Ovary (tissue), 7 donors: ENCODE measurements at regions not wholly inside any gene's neighbourhood (a gene's known extent, or its start where the extent isn't known, plus 50 kb on each side); places are given as distances from the start of the nearest gene placed in this dataset.

Experiments used
- DNase-seq, 5 donors: peaks; one replicate each; pipeline ENCODE4 v3.0.0-alpha.2; 2019 to 2020
- H3K27ac ChIP-seq, 2 donors: fragments of 200-600 bp; one replicate each; pipeline versions ENCODE4 v1.5.1 to v1.8.0; 2019 to 2022
- H3K27me3 ChIP-seq: fragments of 200-600 bp; one replicate; pipeline ENCODE4 v1.8.0; 2022
- H3K36me3 ChIP-seq: fragments of 200-600 bp; sonication (generic); one replicate; pipeline ENCODE4 v1.5.1; 2019
- H3K4me1 ChIP-seq: one replicate; pipeline ENCODE4 v1.8.1; 2013; ENCODE audit warnings: mild to moderate bottlenecking, moderate library complexity; ENCODE audit not compliant: insufficient read depth
- H3K4me3 ChIP-seq: fragments of 200-600 bp; sonication (generic); one replicate; pipeline ENCODE4 v1.5.1; 2017
- H3K9me3 ChIP-seq, 2 donors: fragments of 200-600 bp in 1 of 2; sonication (generic) in 1 of 2; one replicate each; pipeline versions ENCODE4 v1.5.1 to v1.8.1; 2013 to 2019; ENCODE audit warnings: mild to moderate bottlenecking in 1 of 2, moderate library complexity in 1 of 2
- EP300 ChIP-seq: sonication (generic); formaldehyde crosslinking; IDR thresholded peaks from one replicate; pipeline ENCODE4 v1.6.1; 2017; ENCODE audit warnings: antibody characterized with exemption
- POLR2A ChIP-seq: fragments of 450-650 bp; IDR thresholded peaks from one replicate; pipeline ENCODE4 v1.6.1; 2017; ENCODE audit warnings: antibody characterized with exemption, mild to moderate bottlenecking, moderate library complexity
- WGBS, 3 donors: extraction: QIAGEN DNeasy Blood & Tissue Kit in 1 of 3; methylation state at CpG; one replicate each; pipeline versions ENCODE4 v1.1.5 to v1.1.7; 2013 to 2017; 5-methylcytosine and 5-hydroxymethylcytosine counted together
- intact Hi-C, 4 donors: fragments of 100-400 bp; cut with DNase I; formaldehyde crosslinking; loops; one replicate each; pipeline versions ENCODE4 v1.11.0 to v1.15.1; 2022 to 2023
- TF ChIP-seq, protein P1 (sequence below), 3 donors: fragments of 450-650 bp in 2 of 3; fragments of 200-600 bp in 1 of 3; IDR thresholded peaks; one replicate each; pipeline versions ENCODE4 v1.5.1 to v1.8.0; 2016 to 2022; ENCODE audit warnings: antibody characterized with exemption in 3 of 3, mild to moderate bottlenecking in 1 of 3
- donor health status: DM: no; HTN: no; CAD: no; lungs with moderate emphysema.
- donor health status: DM: no; HTN: no; CAD: no.
- donor health status: Bipolar disorder and iron deficiency.
- donor health status: DM: no; HTN: no; CAD: no.
- donor health status: DM: yes; HTN: yes; CAD: no.

DNA sequence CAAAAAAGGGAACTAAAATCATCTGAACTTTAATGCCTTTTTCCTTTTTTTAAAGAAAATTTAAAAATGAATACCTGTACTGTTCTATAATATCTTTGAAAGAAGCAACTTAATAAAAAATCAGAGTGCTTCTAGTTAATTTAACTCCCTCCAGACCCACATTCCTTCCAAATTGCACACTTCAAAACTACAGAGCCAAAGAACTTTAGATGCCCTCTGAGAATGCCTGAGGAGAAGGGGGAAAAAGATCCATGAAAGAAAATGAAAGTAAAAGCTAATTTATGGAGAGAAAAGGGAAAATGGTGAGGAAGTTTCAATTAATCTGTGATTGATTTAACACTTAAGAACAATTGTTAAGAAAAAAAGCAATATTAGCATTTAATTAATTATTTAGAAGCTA, 1141.6 kb downstream of the IGSF11 start:
- H3K4me3 ChIP-seq = no peak overlapping the region
- no peaks in the 10 kb centered on the region for H3K36me3 ChIP-seq
- TF ChIP-seq, protein P1, sequence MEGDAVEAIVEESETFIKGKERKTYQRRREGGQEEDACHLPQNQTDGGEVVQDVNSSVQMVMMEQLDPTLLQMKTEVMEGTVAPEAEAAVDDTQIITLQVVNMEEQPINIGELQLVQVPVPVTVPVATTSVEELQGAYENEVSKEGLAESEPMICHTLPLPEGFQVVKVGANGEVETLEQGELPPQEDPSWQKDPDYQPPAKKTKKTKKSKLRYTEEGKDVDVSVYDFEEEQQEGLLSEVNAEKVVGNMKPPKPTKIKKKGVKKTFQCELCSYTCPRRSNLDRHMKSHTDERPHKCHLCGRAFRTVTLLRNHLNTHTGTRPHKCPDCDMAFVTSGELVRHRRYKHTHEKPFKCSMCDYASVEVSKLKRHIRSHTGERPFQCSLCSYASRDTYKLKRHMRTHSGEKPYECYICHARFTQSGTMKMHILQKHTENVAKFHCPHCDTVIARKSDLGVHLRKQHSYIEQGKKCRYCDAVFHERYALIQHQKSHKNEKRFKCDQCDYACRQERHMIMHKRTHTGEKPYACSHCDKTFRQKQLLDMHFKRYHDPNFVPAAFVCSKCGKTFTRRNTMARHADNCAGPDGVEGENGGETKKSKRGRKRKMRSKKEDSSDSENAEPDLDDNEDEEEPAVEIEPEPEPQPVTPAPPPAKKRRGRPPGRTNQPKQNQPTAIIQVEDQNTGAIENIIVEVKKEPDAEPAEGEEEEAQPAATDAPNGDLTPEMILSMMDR (IDR thresholded peaks at IDR 0.05) = no peak
- no peak for TF ChIP-seq EP300
- TF ChIP-seq POLR2A = no peak
- no peak for DNase-seq
- no peak overlapping the region for H3K27ac ChIP-seq
- no peaks in the 10 kb centered on the region for H3K27me3 ChIP-seq
- no peaks in the 10 kb centered on the region for H3K4me1 ChIP-seq
- no peaks in the 10 kb centered on the region for H3K9me3 ChIP-seq
- intact Hi-C loops = no loop called here

DNA sequence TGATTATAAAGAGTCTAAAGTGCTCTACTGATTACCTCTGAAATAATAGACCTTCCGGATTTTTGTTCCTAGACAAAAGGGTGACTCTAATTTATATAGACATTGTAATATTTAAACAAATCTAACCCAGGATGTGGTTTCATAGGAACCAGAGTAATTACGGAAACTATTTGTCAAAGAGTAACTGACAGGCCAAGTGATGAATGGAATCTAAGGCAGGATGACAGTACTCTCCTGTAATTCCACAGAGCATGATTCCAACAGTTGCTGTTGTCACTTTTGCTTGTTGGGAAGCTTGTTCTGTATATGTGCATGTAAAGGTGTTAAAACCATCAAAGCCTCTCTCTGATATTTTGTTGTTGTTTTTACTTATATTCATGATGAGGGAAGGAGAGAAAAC, 1141.0 kb downstream of the IGSF11 start:
- TF ChIP-seq, protein P1 (IDR thresholded peaks at IDR 0.05) = no peak
- TF ChIP-seq POLR2A (no peak), EP300 (no peak)
- Histone ChIP-seq H3K4me3 (no peak overlapping the region), H3K9me3 (no peaks in the 10 kb centered on the region), H3K36me3 (no peaks in the 10 kb centered on the region), H3K27ac (no peak overlapping the region), H3K27me3 (no peaks in the 10 kb centered on the region), H3K4me1 (no peaks in the 10 kb centered on the region)
- intact Hi-C loops = no loop called here
- 85 to 88% (median 86%) methylated on average over 2 of the region's 2 CpGs for WGBS, 3 donors
- no peak for DNase-seq

DNA sequence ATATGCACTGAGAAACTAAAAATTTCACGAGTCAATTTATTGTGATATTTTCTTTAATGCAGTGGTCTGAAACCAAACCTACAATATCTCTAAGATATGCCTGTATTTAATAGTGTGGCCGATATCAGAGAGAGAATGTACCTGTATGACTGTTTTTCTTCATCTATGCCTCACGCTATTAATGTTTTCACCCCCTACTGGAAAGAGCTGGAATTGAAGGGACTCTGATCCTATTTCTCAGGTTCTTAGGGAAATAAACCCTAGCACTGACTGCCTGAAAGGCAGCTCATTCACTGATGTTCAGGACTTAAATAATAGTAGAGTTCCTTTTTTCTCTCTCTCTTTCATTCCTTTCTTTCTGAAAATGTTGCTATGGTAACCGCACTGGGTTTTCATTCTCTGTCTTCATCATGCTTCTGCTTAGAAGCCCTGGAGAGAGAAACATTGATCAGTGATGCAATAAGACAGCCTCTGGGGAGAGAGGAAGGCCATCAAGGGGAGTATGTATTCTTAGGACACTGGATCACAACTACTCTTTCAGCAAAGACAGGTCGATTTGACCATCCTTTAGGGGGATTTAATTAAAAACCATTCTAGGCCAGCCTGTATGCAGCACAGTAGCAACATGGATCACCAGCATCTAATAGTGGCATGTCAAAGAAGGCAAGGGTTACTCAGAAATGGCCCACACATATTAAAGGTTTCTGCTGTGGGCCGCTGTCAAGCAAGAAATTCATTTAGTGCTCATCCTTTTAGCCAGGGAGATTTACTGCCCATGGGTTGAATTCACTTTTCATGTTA, 1135.7 kb downstream of the IGSF11 start:
- H3K4me3 ChIP-seq = no peak overlapping the region
- no peaks in the 10 kb centered on the region for H3K36me3 ChIP-seq
- no peak for DNase-seq
- H3K27ac ChIP-seq = no peak overlapping the region
- TF ChIP-seq EP300 (no peak), POLR2A (no peak)
- TF ChIP-seq, protein P1 (IDR thresholded peaks at IDR 0.05) = no peak
- H3K4me1 ChIP-seq = no peaks in the 10 kb centered on the region
- intact Hi-C loops = no loop called here
- WGBS, 3 donors = 62 to 85% (median 70%) methylated on average over 6 of the region's 6 CpGs
- H3K27me3 ChIP-seq = no peaks in the 10 kb centered on the region
- no peaks in the 10 kb centered on the region for H3K9me3 ChIP-seq

DNA sequence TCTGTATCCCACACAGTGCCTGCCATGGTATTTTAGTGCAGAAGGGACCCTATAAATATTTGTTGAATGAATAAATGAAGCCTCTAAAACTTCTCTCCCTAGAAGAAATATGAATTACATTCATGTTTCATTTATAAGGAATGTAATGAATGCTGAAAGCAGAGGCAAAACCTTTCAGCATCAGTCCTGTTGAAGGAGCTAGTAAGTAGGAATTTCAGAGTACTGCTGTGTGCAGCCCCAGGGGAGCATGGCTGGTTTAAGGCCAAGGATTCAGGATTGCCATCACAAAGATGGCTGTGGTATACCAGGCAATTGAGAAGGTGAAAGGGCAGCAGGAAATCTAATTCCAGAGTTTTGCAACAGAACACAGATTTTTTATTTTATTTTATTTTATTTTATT, 1131.4 kb downstream of the IGSF11 start:
- H3K36me3 ChIP-seq = no peaks in the 10 kb centered on the region
- H3K27me3 ChIP-seq = no peaks in the 10 kb centered on the region
- H3K4me1 ChIP-seq = no peaks in the 10 kb centered on the region
- no peak overlapping the region for H3K4me3 ChIP-seq
- TF ChIP-seq EP300 (no peak), POLR2A (no peak)
- TF ChIP-seq, protein P1 (IDR thresholded peaks at IDR 0.05) = no peak
- no peak for DNase-seq
- H3K27ac ChIP-seq = no peak overlapping the region
- intact Hi-C loops = no loop called here
- no peaks in the 10 kb centered on the region for H3K9me3 ChIP-seq
